ENCODE measurements at regions not wholly inside any gene's neighbourhood (a gene's known extent, or its start where the extent isn't known, plus 50 kb on each side); places are given as distances from the start of the nearest gene placed in this dataset.

GRCh38 chr2:66701251-66701650, 266.3 kb downstream of the MEIS1 start:
- TF ChIP-seq CTCF (IDR thresholded peaks at IDR 0.05; ENCODE audit: extremely low read depth in 1 of 2, insufficient read depth in 1 of 2, low read depth in 1 of 2, low read length in 2 of 2) = no peak
- no peak for TF ChIP-seq POLR2A (IDR thresholded peaks at IDR 0.05; ENCODE audit: low read depth, low read length)
- no peak for TF ChIP-seq EZH2 (IDR thresholded peaks at IDR 0.05; ENCODE audit: borderline replicate concordance, low read depth, low read length, severe bottlenecking)
- TF ChIP-seq POLR2AphosphoS5 (IDR thresholded peaks at IDR 0.05; ENCODE audit: insufficient read depth, low read depth, low read length) = no peak
- no peak for TF ChIP-seq GATA2 (IDR thresholded peaks at IDR 0.05; ENCODE audit: insufficient read depth, insufficient read length, low read depth, low read length)
- TF ChIP-seq MAX (IDR thresholded peaks at IDR 0.05; ENCODE audit: insufficient read depth, insufficient read length) = no peak
- no peak for TF ChIP-seq MYC (IDR thresholded peaks at IDR 0.05; ENCODE audit: low read depth, low read length)

Measured in endothelial cell of umbilical vein (primary cell).